Naive B cell (primary cell): ENCODE measurements at regions not wholly inside any gene's neighbourhood (a gene's known extent, or its start where the extent isn't known, plus 50 kb on each side); places are given as distances from the start of the nearest gene placed in this dataset.

Source experiments
- ATAC-seq, 2 donors: fragments of 150-1000 bp; cut with Tn5 transposase; 2 replicates each; pipeline ENCODE4 v1.10.0; 2021; ENCODE audit warnings: low read depth in 2 of 2, mild to moderate bottlenecking in 2 of 2, moderate library complexity in 2 of 2
- DNase-seq: peaks from one replicate; pipeline ENCODE4 v3.0.0; 2022
- H3K27ac Mint-ChIP-seq, 6 donors: one replicate each; pipeline ENCODE4 v1.8.0; 2020 to 2022; ENCODE audit warnings: mild to moderate bottlenecking in 6 of 6, mixed read lengths in 6 of 6, moderate library complexity in 5 of 6, inconsistent platforms in 2 of 6
- H3K27me3 Mint-ChIP-seq, 3 donors: one replicate each; pipeline ENCODE4 v1.8.0; 2021 to 2022; ENCODE audit warnings: mixed read lengths in 3 of 3, mild to moderate bottlenecking in 1 of 3
- H3K36me3 Mint-ChIP-seq, 2 donors: one replicate each; pipeline ENCODE4 v1.8.0; 2020 to 2022; ENCODE audit warnings: mixed read lengths in 2 of 2, inconsistent platforms in 1 of 2, mild to moderate bottlenecking in 1 of 2
- H3K4me1 Mint-ChIP-seq, 3 donors: one replicate each; pipeline ENCODE4 v1.8.0; 2020 to 2022; ENCODE audit warnings: mixed read lengths in 3 of 3, inconsistent platforms in 1 of 3, mild to moderate bottlenecking in 1 of 3, moderate library complexity in 1 of 3
- H3K4me3 Mint-ChIP-seq, 8 donors: one replicate each; pipeline ENCODE4 v1.8.0; 2020 to 2022; ENCODE audit warnings: mild to moderate bottlenecking in 8 of 8, mixed read lengths in 8 of 8, moderate library complexity in 8 of 8, inconsistent platforms in 2 of 8
- H3K9me3 Mint-ChIP-seq, 7 donors: one replicate each; pipeline ENCODE4 v1.8.0; 2020 to 2022; ENCODE audit warnings: mixed read lengths in 7 of 7, mild to moderate bottlenecking in 5 of 7, inconsistent platforms in 2 of 7, moderate library complexity in 1 of 7

GRCh38 chr10:129035052-129035827 lies 431.8 kb upstream of the MGMT start:
- H3K36me3 Mint-ChIP-seq, result no peaks in the 10 kb centered on the region
- ATAC-seq (no peak), DNase-seq (no peak)
- H3K4me3 Mint-ChIP-seq, result peak overlapping the region in 7 of 8 donors; percentile 27 to 54 (median 46)
- no peaks in the 10 kb centered on the region for H3K9me3 Mint-ChIP-seq
- H3K27ac Mint-ChIP-seq, result peak overlapping the region in 3 of 6 donors; percentile 60 to 85 (median 78)
- H3K27me3 Mint-ChIP-seq, result peaks cover 56 to 69% (median 64%) of the 10 kb centered on the region in 3 donors
- peaks cover 17 to 22% (median 18%) of the 10 kb centered on the region in 3 donors for H3K4me1 Mint-ChIP-seq

DNA sequence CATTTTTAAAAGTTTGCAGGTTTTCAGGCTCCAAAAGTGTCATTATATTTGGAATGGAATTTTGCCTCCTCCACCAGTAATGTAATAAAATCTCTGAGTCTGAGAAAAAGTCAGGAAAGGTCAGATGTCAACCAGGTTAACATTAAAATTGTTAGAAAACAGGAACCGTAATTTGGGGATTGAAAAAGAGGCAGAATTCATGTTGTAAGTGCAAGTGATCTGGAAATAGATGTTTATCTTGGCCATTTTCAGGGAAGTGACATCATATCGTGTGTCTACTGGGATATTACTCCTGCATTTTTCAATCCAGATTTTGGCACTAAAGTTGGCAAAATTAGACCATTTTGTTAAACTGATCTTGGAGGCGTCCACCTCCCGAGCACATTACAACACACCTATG lies 428.5 kb upstream of the MGMT start:
- Mint-ChIP-seq H3K27me3 (peaks cover 60 to 67% (median 60%) of the 10 kb centered on the region in 3 donors), H3K4me3 (no peak overlapping the region), H3K36me3 (no peaks in the 10 kb centered on the region), H3K9me3 (no peaks in the 10 kb centered on the region), H3K4me1 (peaks cover 23 to 31% (median 24%) of the 10 kb centered on the region in 3 donors), H3K27ac (peak overlapping the region in 1 of 6 donors; percentile 10)
- ATAC-seq (no peak), DNase-seq (no peak)

DNA sequence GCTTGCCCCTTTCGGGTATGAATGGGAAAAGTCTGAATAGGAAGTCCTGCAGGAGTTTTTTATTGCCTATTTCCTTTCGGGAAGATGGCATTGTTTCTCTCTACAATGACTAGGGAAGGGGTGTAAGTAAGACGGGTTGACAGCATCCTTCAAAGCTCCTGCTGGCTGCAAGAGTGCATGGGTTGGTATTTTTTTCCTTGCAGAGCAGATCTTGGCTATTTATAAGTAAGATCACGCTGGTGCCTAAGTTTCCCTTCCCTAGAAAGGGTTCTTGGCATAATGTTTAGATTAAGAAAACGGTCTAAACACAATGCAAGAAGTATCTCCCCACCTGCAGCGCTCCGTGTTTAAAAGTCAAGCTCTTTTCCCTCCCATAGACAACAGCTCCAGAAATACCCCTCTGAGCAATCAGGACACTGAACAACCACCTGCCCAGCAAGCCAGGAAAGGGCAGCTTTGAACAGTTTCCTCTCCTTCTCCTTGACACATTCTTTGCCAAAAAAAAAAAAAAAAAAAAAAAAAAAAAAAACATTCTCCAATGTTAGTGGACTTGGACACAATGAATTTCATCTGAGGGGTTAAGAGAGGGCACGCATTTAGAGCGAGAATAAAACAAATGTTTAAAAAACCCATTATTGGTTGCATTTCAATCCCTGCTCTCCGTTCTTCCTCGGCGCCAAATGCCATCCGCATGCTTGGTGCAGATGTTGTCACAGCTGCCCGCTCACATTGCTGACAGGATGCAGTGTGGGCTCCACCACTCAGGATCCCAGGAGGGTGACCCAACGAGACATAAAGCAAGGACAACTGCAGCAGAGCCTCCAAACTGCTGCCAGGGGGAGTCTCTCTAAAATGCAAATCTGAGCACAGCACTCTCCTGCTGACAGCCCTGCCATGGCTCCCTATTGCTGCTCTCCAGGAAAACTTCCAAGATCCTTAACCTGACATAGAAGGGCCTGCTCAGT lies 427.4 kb upstream of the MGMT start:
- Mint-ChIP-seq H3K27me3 (peaks cover 48 to 56% (median 56%) of the 10 kb centered on the region in 3 donors), H3K4me1 (peaks cover 23 to 31% (median 24%) of the 10 kb centered on the region in 3 donors), H3K4me3 (no peak overlapping the region), H3K36me3 (no peaks in the 10 kb centered on the region), H3K27ac (no peak overlapping the region), H3K9me3 (no peaks in the 10 kb centered on the region)
- ATAC-seq (no peak), DNase-seq (no peak)

DNA sequence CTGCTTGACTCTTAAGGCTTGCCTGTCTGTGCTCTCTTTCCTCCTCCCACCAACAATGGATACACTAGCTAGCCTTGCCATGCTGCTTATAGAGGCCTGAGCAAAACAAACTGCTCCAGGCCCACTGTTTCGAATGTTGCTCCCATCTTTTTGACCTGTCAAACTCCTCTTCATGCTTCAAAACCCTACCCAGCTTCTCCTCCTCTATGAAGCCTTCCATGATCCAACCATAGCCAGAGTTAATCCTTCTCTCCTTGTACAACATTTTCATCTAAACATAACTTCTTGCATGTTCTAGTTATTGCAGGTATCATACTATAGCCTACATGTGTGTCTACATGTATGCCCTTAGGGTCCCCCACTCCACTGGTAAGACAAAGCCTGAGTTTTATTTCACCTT lies 426.7 kb upstream of the MGMT start:
- no peak for ATAC-seq
- Mint-ChIP-seq H3K27me3 (peaks cover 47 to 52% (median 50%) of the 10 kb centered on the region in 3 donors), H3K4me3 (no peak overlapping the region), H3K4me1 (peaks cover 21 to 28% (median 23%) of the 10 kb centered on the region in 3 donors), H3K27ac (no peak overlapping the region), H3K36me3 (no peaks in the 10 kb centered on the region), H3K9me3 (no peaks in the 10 kb centered on the region)
- no peak for DNase-seq

DNA sequence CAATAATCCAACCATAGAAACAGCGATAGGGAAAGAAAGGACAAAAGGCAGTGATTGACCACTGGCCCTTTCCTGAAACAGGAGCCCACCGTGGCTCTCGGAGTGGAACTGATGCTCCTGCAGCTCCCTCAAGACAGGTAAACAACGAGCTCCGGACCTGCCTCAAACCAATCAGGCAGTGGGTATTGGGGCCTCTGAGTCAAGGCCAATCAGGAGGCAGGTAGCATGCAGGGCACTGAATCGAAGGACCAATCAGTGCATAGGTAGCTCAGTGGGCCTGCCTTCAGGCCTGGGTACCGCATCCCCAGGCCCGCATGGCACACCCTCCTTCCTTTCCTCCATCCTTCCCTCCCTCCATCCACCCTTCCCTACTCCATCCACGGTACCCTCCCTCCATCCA lies 425.1 kb upstream of the MGMT start:
- H3K27me3 Mint-ChIP-seq, result peaks cover 37 to 45% (median 37%) of the 10 kb centered on the region in 3 donors
- H3K4me3 Mint-ChIP-seq, result peak overlapping the region in 1 of 8 donors; percentile 48
- peaks cover 9 to 13% (median 10%) of the 10 kb centered on the region in 3 donors for H3K4me1 Mint-ChIP-seq
- ATAC-seq (no peak), DNase-seq (no peak)
- no peaks in the 10 kb centered on the region for H3K36me3 Mint-ChIP-seq
- H3K27ac Mint-ChIP-seq, result no peak overlapping the region
- no peaks in the 10 kb centered on the region for H3K9me3 Mint-ChIP-seq

DNA sequence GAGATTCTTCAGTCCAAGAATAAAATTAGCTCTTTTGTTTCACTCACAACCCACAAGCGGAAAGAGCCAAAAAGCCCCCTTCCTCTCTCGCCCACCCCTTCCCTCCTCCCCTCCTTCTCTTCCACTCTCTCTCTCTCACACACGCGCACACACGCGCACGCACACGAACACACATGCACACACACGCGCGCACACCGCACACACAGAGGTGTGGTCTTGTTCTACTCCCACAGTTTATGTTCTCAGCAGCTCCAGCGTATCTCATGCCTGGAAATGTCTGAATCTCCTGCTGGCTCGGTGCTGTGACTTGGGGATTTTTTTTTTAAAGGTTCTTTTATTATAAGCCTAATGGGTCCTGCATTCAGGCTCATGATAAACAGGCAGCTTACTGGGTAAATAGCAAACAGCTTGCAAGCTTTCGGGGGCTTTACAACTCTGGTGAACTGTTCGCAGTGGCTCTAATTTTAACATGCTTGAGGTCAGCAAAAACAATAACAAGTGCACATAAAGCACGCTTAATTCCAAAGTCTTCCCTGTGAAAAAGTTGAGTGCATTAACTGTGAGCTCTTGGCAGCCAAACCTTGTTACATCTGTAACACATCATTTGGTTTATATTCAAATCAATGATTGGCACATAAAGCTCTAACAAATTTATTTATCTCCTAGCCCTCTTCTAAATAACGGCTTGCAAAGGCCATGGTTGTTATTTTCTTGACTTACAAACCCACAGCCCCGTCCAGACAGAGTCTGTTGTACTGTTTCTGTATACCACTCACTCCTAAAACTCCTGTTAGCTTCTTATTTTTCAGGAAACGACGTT lies 424.1 kb upstream of the MGMT start:
- H3K27me3 Mint-ChIP-seq, result peaks cover 30 to 41% (median 33%) of the 10 kb centered on the region in 3 donors
- no peak for ATAC-seq

DNA sequence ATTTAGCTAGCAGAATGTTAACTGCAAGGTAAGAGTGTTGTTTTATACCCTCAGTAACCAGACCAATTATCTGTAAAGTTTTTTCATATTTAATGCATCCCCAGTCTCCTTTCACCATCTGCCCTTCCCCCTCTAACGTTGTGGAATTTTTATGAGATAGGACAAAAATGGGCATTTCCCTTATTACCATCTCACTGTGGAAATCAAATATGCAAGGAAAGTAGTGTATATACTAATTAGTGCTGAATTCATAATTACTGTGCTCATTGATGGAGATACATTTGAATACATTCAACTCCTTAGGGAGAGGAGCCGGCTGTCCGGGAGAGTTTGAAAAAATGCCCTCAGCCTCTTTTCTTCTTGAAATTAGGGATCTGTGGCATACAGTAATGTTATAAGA lies 423.4 kb upstream of the MGMT start:
- DNase-seq (no peak), ATAC-seq (no peak)
- peaks cover 26 to 39% (median 30%) of the 10 kb centered on the region in 3 donors for H3K27me3 Mint-ChIP-seq
- no peak overlapping the region for H3K27ac Mint-ChIP-seq
- peaks cover 0 to 2% (median 0%) of the 10 kb centered on the region in 7 donors for H3K9me3 Mint-ChIP-seq
- H3K4me3 Mint-ChIP-seq, result no peak overlapping the region
- H3K4me1 Mint-ChIP-seq, result peaks cover 5 to 9% (median 7%) of the 10 kb centered on the region in 3 donors
- H3K36me3 Mint-ChIP-seq, result no peaks in the 10 kb centered on the region

More for the DNA sequence above, 424.1 kb upstream of the MGMT start:
- Mint-ChIP-seq H3K27ac (peak overlapping the region in 1 of 6 donors; percentile 90), H3K4me1 (peaks cover 5 to 9% (median 7%) of the 10 kb centered on the region in 3 donors), H3K4me3 (peak overlapping the region in 1 of 8 donors; percentile 58), H3K9me3 (peaks cover 0 to 2% (median 0%) of the 10 kb centered on the region in 7 donors), H3K36me3 (no peaks in the 10 kb centered on the region)
- no peak for DNase-seq

DNA sequence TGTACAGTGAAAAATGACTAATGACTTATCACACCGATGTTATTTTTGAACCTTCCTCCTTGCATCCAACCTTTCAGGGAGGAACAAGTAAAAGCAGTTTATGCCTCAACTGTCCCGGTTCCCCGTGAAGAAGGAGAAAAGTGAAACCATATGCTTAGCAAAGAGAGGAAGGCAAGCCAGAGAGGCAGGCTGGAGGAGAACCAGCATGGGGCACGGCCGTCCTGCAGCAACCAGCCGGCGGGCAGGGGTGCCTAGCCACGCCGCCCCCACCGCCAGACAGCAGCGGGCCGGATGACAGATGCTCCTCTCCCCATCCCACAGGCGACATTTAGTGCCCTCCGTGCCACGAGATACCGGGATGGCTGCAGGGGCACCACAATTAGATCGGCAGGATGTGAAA lies 421.4 kb upstream of the MGMT start:
- DNase-seq (no peak), ATAC-seq (no peak)
- Mint-ChIP-seq H3K27me3 (peaks cover 11 to 23% (median 21%) of the 10 kb centered on the region in 3 donors), H3K9me3 (peaks cover 0 to 2% (median 0%) of the 10 kb centered on the region in 7 donors), H3K36me3 (no peaks in the 10 kb centered on the region), H3K4me1 (peaks cover 5 to 9% (median 7%) of the 10 kb centered on the region in 3 donors), H3K4me3 (no peak overlapping the region), H3K27ac (no peak overlapping the region)

DNA sequence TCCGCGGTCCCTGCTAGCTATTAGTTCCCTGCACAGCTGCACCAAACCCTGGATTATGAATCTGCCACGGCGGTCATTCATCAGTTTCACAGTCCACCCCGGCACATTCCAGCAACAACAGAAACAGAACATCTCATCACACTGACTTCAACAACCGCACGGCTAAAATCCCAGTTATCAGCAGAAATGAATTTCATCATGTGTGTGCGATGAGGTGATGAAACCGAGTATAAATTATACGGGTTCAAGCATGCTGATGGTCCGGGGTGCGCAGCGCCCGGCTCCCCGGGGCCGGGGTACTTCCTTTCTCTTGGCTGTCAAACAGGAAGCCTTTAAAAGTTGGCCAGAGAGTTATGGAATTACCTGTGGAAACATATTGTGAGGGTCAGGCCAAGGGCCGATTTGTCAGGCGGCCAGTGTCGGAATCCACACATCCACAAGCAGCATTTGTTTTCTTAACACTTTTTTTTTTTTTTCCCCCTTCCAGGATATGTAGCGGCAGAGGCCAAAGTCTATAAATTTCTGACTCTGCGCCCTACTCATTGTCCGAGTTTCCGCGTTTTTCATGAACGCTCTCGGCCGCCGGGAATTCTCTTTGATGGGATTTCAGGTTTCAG lies 420.9 kb upstream of the MGMT start:
- Mint-ChIP-seq H3K27me3 (peaks cover 9 to 22% (median 20%) of the 10 kb centered on the region in 3 donors), H3K9me3 (peaks cover 0 to 2% (median 0%) of the 10 kb centered on the region in 7 donors), H3K27ac (no peak overlapping the region), H3K4me1 (peaks cover 5 to 9% (median 7%) of the 10 kb centered on the region in 3 donors), H3K4me3 (no peak overlapping the region), H3K36me3 (no peaks in the 10 kb centered on the region)
- no peak for DNase-seq
- no peak for ATAC-seq

GRCh38 chr10:129046962-129047361 lies 420.1 kb upstream of the MGMT start:
- no peak for ATAC-seq

GRCh38 chr10:129047600-129047999 lies 419.4 kb upstream of the MGMT start:
- peaks cover 0 to 2% (median 0%) of the 10 kb centered on the region in 7 donors for H3K9me3 Mint-ChIP-seq
- no peak overlapping the region for H3K27ac Mint-ChIP-seq
- no peak overlapping the region for H3K4me3 Mint-ChIP-seq
- DNase-seq, result no peak
- H3K4me1 Mint-ChIP-seq, result peaks cover 5% of the 10 kb centered on the region in 3 donors
- ATAC-seq, result no peak
- no peaks in the 10 kb centered on the region for H3K36me3 Mint-ChIP-seq
- H3K27me3 Mint-ChIP-seq, result peaks cover 7 to 16% (median 16%) of the 10 kb centered on the region in 3 donors

More at GRCh38 chr10:129046962-129047361, 420.1 kb upstream of the MGMT start:
- H3K27me3 Mint-ChIP-seq, result peaks cover 8 to 22% (median 20%) of the 10 kb centered on the region in 3 donors
- DNase-seq, result no peak
- H3K9me3 Mint-ChIP-seq, result peaks cover 0 to 2% (median 0%) of the 10 kb centered on the region in 7 donors
- peaks cover 5 to 9% (median 7%) of the 10 kb centered on the region in 3 donors for H3K4me1 Mint-ChIP-seq
- H3K27ac Mint-ChIP-seq, result no peak overlapping the region
- no peaks in the 10 kb centered on the region for H3K36me3 Mint-ChIP-seq
- peak overlapping the region in 1 of 8 donors; percentile 8 for H3K4me3 Mint-ChIP-seq

GRCh38 chr10:129048513-129048912 lies 418.5 kb upstream of the MGMT start:
- no peaks in the 10 kb centered on the region for H3K36me3 Mint-ChIP-seq
- H3K27ac Mint-ChIP-seq, result no peak overlapping the region
- H3K4me3 Mint-ChIP-seq, result no peak overlapping the region

More at GRCh38 chr10:129048513-129048912, 418.5 kb upstream of the MGMT start:
- DNase-seq (no peak), ATAC-seq (no peak)
- H3K9me3 Mint-ChIP-seq, result peaks cover 0 to 2% (median 0%) of the 10 kb centered on the region in 7 donors
- peaks cover 0 to 11% (median 7%) of the 10 kb centered on the region in 3 donors for H3K27me3 Mint-ChIP-seq
- no peaks in the 10 kb centered on the region for H3K4me1 Mint-ChIP-seq
